ENCODE measurements at regions not wholly inside any gene's neighbourhood (a gene's known extent, or its start where the extent isn't known, plus 50 kb on each side); places are given as distances from the start of the nearest gene placed in this dataset.

- Histone ChIP-seq H3K27ac (ENCODE audit: low read length) (no peak overlapping the region), H2AFZ (ENCODE audit: low read length) (no peak overlapping the region), H3K4me1 (ENCODE audit: insufficient read depth, low read length) (no peaks in the 10 kb centered on the region)
These were observed 124.7 kb upstream of the LNX1 start for GRCh38 chr4:53716011-53716410.

GRCh38 chr4:53714236-53715140 is 123.2 kb upstream of the LNX1 start:
- Histone ChIP-seq H3K79me2 (ENCODE audit: low read length) (no peaks in the 10 kb centered on the region), H3K9me3 (ENCODE audit: low read length) (no peaks in the 10 kb centered on the region), H3K4me1 (ENCODE audit: insufficient read depth, low read length) (no peaks in the 10 kb centered on the region), H3F3A (ENCODE audit: low read length, unreplicated experiment) (no peaks in the 10 kb centered on the region), H4K20me1 (ENCODE audit: low read length) (no peaks in the 10 kb centered on the region), H3K4me3 (ENCODE audit: low read length) (no peak overlapping the region), H3K27ac (ENCODE audit: low read length) (no peak overlapping the region), H3K9me2 (replicated peaks; ENCODE audit: low read length) (no peaks in the 10 kb centered on the region), H2AFZ (ENCODE audit: low read length) (no peak overlapping the region), H3K36me3 (ENCODE audit: low read depth, low read length) (no peaks in the 10 kb centered on the region), H3K9ac (ENCODE audit: low read length) (no peak overlapping the region), H3K27me3 (ENCODE audit: low read length) (no peaks in the 10 kb centered on the region), H3K4me2 (ENCODE audit: low read length) (no peak overlapping the region)
- no peak for TF ChIP-seq CTCF (conservative IDR thresholded peaks at IDR 0.05; ENCODE audit: low read depth, low read length)
- TF ChIP-seq EZH2phosphoT487 (IDR thresholded peaks at IDR 0.05; ENCODE audit: borderline replicate concordance, low read length) = no peak
- no peak for TF ChIP-seq EZH2 (IDR thresholded peaks at IDR 0.05; ENCODE audit: low read length, unreplicated experiment)
- ATAC-seq (no peak), DNase-seq (no peak)
- BruUV-seq (replicated peaks) = no TSS peak
- intact Hi-C loops (cut with micrococcal nuclease) = no loop called here
- POLR2A ChIA-PET (ENCODE audit: unreplicated experiment) = no interaction called here
- CTCF ChIA-PET = no interaction called here

More at GRCh38 chr4:53716011-53716410, 124.7 kb upstream of the LNX1 start:
- Histone ChIP-seq H3K36me3 (ENCODE audit: low read depth, low read length) (no peaks in the 10 kb centered on the region), H3K9ac (ENCODE audit: low read length) (no peak overlapping the region), H3K9me2 (replicated peaks; ENCODE audit: low read length) (no peaks in the 10 kb centered on the region), H3K4me3 (ENCODE audit: low read length) (no peak overlapping the region), H4K20me1 (ENCODE audit: low read length) (no peaks in the 10 kb centered on the region), H3F3A (ENCODE audit: low read length, unreplicated experiment) (no peaks in the 10 kb centered on the region), H3K4me2 (ENCODE audit: low read length) (no peak overlapping the region), H3K27me3 (ENCODE audit: low read length) (no peaks in the 10 kb centered on the region), H3K9me3 (ENCODE audit: low read length) (no peaks in the 10 kb centered on the region), H3K79me2 (ENCODE audit: low read length) (no peaks in the 10 kb centered on the region)
- no peak for TF ChIP-seq EZH2phosphoT487 (IDR thresholded peaks at IDR 0.05; ENCODE audit: borderline replicate concordance, low read length)
- no peak for TF ChIP-seq CTCF (conservative IDR thresholded peaks at IDR 0.05; ENCODE audit: low read depth, low read length)
- no peak for TF ChIP-seq EZH2 (IDR thresholded peaks at IDR 0.05; ENCODE audit: low read length, unreplicated experiment)
- POLR2A ChIA-PET (ENCODE audit: unreplicated experiment) = interaction anchor here (0.7 kb wide), 1 partner anchor 49 kb away, joined by 3 read pairs; no protein-coding TSS in a partner anchor
- no peak for DNase-seq
- CTCF ChIA-PET = no interaction called here
- intact Hi-C loops (cut with micrococcal nuclease) = no loop called here
- ATAC-seq = no peak
- no TSS peak for BruUV-seq (replicated peaks)

GRCh38 chr4:53713767-53714166 is 122.5 kb upstream of the LNX1 start:
- H3K27ac ChIP-seq (ENCODE audit: low read length) = no peak overlapping the region
- H3F3A ChIP-seq (ENCODE audit: low read length, unreplicated experiment) = no peaks in the 10 kb centered on the region
- no TSS peak for BruUV-seq (replicated peaks)
- no peaks in the 10 kb centered on the region for H3K79me2 ChIP-seq (ENCODE audit: low read length)
- TF ChIP-seq EZH2 (IDR thresholded peaks at IDR 0.05; ENCODE audit: low read length, unreplicated experiment) (no peak), CTCF (conservative IDR thresholded peaks at IDR 0.05; ENCODE audit: low read depth, low read length) (no peak)
- no peak overlapping the region for H2AFZ ChIP-seq (ENCODE audit: low read length)
- H3K9me2 ChIP-seq (replicated peaks; ENCODE audit: low read length) = no peaks in the 10 kb centered on the region
- intact Hi-C loops (cut with micrococcal nuclease) = no loop called here
- ChIA-PET POLR2A (ENCODE audit: unreplicated experiment) (no interaction called here), CTCF (no interaction called here)
- no peaks in the 10 kb centered on the region for H4K20me1 ChIP-seq (ENCODE audit: low read length)
- H3K4me1 ChIP-seq (ENCODE audit: insufficient read depth, low read length) = no peaks in the 10 kb centered on the region
- H3K27me3 ChIP-seq (ENCODE audit: low read length) = no peaks in the 10 kb centered on the region
- H3K9ac ChIP-seq (ENCODE audit: low read length) = no peak overlapping the region
- DNase-seq (no peak), ATAC-seq (no peak)
- no peak overlapping the region for H3K4me2 ChIP-seq (ENCODE audit: low read length)
- H3K36me3 ChIP-seq (ENCODE audit: low read depth, low read length) = no peaks in the 10 kb centered on the region
- H3K9me3 ChIP-seq (ENCODE audit: low read length) = no peaks in the 10 kb centered on the region
- H3K4me3 ChIP-seq (ENCODE audit: low read length) = no peak overlapping the region
